ENCODE measurements at regions not wholly inside any gene's neighbourhood (a gene's known extent, or its start where the extent isn't known, plus 50 kb on each side); places are given as distances from the start of the nearest gene placed in this dataset.

DNA sequence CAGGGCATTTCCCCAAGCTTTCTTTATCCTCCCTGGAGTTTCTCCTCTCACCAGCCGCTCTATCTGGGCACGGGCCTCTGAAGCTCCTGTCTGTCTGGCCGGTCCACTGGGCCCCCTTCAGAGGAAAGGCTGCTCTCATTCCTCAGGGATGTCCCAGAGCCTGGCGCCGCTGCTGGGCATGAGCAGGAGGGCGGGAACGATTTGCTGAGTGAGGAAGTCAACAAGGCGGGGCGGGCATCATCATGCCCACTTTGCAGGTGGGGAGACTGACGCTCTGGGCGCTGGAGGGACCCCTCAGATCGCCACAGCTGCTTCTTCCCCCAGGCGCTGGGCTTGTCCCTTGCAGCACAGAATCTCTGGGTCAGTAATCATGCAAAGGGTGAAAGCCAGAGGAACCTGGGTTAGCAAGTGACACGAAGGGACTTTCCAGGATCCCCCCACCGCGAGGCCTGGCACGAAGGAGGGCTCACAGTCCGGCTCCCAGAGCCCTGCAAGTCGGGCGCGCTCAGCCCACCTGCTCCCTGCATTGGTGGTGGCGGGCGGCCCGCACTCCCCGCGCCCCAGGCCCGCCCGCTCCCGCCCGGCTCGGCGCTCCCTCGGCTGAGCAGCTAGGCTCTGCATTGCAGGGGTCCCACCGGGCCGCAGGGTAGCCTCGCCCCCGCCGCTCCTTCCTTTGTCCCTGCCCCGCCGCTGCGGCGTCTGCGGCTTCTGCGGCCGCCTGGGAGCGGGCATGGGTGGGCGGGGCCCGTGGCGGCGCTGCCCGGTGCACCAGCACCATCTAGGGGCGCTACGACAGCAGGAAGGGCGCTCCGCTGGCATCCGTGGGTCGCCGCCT is 157.8 kb downstream of the CYRIA start:
- no peak for DNase-seq (ENCODE audit: extremely low read depth in 1 of 2, low read depth in 1 of 2)

DNA sequence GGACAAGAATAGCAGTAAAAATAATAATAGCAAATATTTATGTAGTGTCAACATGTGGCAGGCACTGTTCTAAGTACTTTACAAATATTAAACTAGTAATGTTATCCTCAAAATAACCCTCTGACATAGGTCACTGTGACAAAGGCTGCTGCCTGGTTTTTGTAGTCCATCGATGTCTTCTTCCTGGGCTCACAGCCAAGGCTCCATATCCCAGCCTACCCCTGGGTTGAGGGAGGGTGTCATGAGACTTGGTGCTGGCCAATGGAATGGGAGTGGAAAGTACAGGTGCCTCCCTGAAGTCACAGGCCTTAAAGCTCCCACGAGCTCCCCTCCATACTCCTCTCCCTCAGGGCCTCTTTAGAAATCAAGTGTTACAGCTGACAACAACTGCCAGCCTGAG is 159.3 kb downstream of the CYRIA start:
- DNase-seq (ENCODE audit: extremely low read depth in 1 of 2, low read depth in 1 of 2): no peak

DNA sequence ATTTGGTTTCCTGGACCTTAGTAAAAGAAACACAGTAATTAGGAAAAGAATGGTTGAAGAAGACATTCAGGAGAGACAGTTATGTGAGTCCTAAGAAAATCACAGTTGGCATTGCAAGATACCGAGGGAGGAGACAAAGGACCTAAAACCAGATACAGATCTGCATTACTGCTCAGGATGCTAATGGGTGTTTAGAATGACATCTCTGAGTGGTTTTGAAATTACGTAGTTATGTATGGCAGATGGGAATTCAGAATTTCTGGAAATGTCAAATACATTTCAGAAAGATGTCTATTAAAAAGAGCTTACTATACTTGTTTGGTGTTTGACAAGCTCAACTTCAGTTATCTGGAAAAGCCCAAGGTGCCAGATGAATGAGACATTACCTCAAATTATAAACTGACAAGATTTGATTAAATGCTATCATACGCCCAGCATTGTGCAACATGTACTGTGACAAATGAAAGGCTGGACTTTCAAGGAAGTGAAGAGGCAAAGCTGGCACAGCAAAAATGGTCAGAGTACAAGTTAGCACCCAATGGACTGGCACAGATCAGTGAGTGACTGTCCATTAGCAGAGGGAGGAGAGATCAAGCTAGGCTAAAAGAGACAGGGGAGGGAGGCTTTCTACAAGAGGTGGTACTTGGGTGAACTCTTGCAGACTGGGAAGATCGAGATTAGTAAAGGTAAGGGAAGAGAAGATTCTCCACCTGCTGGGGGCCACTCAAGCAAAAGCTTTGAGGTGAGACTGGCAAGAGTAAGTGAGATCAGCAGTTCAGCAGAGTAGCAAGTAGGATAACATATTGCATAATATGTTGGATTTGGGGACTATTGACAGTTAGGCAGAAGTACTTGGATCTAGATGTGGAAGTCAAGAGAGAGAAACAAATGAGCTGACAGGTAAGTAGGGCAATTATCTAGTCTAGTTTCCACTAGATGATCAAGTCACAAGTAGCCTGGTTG is 168.9 kb downstream of the CYRIA start:
- no peak for DNase-seq (ENCODE audit: extremely low read depth in 1 of 2, low read depth in 1 of 2)

DNA sequence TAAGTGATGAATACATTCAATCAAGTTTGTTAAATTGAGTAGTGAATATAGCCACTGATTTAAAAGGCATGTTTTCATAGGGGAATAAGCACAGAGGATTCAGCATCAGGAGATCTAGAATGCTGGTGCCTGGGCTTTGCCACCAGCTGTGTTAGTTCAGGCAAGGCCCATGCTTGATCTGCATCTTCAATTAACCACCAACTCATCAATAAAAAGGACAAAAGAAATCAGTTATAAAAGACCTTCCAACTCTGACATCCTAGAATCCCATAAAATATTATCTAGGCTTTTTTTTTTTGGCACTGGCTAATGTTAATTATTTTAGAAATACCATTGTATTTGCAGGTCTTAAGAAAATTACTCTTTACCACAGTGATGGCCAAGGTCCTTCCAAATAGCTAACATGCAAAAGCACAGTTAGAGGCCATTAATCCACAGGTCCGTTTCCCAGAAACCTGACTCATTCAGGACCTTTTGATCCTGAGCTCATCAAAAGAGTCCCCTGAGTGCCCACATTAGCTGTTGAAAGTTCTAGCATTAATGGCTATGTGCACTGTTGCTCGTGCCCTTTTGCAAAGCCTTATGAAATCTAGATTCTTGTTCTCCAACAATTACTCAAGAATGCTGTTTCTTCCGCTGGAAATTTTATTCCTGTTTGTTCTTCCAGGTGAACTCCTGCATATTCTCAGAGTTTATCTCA is 170.0 kb downstream of the CYRIA start:
- no peak for DNase-seq (ENCODE audit: extremely low read depth in 1 of 2, low read depth in 1 of 2)

DNA sequence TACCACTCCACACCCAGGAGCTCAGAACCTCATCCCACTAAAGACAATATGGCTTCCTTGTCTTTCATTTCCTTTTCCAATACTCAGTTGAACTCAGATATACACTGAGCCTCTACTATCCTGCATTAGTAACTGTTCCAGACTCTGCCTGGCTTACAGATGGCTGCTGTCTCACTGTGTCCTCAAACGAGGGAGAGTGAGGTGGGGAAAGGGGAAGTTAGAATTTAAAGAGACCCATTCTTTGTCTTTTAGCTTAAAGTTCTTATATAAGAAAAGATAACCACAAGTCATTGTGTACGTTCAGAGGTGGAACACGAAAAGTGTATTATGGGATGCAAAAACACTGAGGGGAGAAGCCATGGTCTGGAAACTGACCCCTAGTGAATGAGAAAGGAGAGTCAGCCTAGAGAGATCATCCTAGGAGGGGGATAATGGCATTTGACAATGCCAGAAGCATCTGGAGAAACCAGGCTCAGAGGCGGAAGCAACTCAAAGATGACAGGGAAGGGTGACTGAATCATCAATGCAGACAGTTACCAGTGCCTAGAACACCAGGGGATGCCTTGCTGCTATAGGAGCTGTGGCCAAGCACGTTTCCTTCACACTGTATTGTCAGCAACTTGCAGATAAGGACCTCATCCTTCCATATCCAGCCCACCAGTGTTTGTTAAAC is 170.7 kb downstream of the CYRIA start:
- no peak for DNase-seq (ENCODE audit: extremely low read depth in 1 of 2, low read depth in 1 of 2)

DNA sequence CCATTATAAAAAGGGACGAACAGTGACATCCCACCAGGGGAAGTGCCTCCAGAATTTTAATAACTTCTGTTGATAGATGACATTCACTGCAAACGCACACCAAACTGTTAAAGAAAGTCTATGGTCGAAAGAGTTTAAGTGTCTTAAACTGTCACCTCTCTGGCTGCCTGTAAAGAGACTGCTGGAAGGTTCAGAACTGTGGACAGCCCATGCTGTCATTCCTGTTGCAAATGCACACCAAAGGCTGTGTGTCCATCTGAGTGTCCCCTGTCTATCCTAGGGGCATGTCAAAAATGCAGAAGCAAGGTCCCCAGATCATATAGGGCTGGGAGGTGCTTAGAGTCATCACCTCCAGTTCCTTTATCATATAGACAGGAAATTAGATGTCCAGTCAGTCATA is 171.8 kb downstream of the CYRIA start:
- DNase-seq (ENCODE audit: extremely low read depth in 1 of 2, low read depth in 1 of 2): no peak

DNA sequence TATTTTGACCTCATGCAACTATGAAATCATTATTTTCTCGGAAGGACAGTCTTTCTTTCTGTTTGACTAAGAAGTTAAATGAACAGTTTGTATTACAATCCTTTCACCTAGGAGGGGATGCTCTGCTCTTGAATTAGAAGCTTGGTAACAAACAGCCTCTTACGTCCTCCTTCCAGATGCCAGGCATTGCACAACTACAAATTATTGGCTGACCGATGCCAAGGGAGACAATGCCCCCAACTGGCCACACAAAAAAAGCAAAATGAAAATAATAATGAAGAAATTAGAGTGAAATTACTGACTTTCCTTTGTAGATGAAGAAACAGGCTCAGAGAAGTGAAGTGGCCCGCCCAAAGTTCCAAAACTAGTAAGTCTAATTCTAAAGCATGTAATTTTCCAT is 177.9 kb downstream of the CYRIA start:
- no peak for DNase-seq (ENCODE audit: extremely low read depth in 1 of 2, low read depth in 1 of 2)

DNA sequence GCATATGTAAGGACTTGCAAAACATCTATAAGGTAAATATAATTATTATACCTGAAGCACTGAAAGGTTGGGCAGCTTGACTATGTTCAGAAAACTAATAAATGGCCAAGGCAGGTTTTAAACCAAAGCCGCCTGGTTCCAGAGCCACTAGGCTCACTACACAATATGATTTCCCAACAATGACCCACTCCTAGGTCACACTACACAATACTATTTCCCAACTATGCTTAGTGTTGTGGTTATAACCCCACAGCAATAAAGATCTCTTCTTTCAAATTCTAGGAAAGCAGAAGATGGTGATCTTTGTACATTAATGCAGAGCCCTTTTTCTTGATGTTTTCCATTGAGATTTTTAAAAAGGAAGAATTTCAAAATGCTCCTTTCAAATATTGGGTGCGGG is 180.4 kb downstream of the CYRIA start:
- no peak for DNase-seq (ENCODE audit: extremely low read depth in 1 of 2, low read depth in 1 of 2)

DNA sequence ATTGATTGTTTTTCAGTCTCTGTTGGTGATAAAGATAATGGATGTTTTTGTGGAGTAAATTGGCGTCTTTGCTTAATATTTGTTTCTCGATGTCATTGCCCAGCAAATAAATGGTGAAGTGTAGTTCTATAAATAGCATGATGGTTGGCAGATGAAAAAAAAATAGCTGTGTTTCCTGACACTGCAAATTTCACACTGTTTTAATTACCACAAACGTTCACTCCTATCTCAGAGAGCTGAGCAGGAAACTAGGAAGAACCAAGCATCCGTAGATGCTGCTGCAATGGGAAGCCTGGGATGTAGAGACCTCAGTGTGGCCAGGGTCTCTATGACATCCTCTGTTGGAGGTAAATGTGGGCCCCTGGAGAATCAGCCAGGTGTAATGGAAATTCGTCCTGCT is 183.2 kb downstream of the CYRIA start:
- DNase-seq (ENCODE audit: extremely low read depth in 1 of 2, low read depth in 1 of 2): no peak

DNA sequence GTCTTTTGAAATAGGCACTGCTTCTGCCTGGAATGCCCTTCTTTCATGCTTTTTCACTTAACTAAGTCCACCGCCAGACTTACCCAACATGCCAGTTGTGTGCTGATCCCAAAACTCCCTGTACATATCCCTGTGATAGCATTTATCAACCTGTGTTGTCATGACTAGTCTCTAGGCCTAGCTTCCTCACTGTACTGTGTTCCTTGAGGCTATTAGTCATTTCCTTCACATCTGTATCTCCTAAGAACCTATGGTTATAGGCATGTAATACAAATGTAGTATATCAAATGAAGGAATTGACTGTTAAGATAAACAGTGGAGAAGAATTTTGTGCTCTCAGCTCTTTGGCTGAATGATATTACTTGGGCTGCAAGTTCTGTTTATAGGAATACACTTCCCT is 184.3 kb downstream of the CYRIA start:
- DNase-seq (ENCODE audit: extremely low read depth in 1 of 2, low read depth in 1 of 2): no peak

DNA sequence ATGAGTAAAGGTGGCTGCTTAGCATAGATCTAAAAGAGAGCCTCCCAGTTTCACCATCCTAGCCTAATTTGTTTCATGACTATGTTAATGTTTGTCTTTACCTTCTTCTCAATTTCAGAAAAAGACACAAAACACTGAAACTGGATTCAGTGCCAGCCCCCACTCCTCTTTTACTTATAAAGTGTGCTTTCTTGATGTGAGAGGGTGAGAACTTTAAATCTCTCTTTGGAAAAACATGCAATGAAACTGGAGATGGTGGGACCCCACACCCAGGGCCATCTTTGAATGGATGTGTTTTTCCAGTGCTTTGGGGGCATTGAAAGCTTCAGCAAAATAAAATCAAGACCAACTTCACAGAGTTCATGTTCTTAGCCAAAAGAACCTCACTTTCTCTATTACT is 185.9 kb downstream of the CYRIA start:
- no peak for DNase-seq (ENCODE audit: extremely low read depth in 1 of 2, low read depth in 1 of 2)

DNA sequence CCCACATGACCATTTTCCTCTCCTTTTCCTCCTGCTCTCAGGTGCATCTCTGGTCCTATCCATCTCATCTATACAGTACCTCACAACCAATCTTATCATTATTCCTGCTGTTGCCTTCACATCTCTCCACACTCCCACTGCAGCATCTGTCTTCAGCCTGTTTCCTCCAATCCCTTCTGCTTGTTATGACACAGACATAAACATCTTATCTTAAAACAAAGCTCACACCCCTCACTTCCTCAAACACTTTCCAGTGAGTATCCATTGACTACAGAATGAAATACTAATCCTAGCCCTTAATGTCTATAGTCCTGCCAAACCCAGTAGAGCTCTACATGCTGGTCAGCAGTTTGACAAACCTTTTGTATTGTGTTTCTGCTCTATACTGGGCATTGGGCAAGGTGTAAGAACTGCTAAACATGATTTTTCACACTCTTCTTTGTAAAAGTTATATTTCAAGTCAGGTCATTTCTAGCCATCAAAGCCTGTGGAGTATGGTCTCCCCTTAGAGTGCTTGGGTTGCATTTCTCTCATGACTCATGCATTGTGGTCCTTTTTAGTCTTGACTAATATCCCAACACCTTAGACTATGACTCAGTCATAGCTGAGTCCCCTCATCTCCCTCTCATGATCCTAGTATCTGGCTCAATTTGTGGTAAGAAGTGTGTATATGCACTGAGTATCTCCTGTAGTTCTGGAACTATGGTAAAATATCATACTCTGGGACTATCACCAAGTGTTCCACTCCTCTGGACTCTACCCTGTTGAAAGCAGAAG is 187.0 kb downstream of the CYRIA start:
- DNase-seq (ENCODE audit: extremely low read depth in 1 of 2, low read depth in 1 of 2): no peak

DNA sequence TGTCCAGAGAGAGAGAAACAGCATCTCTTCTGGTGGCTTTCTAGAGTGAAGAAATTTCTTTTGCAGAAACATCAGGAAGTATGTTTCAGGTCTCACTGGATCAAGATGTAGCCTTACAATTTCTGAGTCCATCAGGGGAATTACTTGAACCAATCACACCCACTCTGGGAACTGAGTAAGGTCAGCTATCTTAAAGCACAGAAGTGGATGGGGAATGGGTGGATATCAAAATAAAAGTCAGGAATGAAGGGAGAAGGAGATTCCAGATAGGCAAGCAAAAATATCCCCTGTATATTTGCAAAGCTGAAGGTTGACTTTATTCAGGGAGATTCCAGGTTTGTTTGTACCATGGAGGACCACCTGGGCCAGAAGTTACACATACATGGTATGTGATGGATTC is 188.0 kb downstream of the CYRIA start:
- DNase-seq (ENCODE audit: extremely low read depth in 1 of 2, low read depth in 1 of 2): no peak

DNA sequence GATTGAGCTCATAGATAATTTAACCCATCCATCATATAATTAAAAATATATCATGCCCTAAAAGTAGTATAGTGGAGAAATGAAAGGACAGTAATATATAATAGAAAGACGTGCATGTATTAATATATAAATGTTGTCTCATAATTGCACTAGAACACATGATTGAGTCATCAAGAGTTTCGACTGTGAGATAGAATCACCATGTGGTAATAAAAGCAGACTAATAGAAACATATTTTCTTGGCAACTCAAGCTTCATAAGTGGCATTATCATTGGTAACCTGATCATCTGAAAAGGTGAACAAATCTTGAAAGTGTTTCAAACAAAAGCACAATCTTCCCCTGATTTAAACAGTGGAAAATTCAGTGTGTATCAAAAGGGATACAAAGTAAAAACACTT is 188.8 kb downstream of the CYRIA start:
- no peak for DNase-seq (ENCODE audit: extremely low read depth in 1 of 2, low read depth in 1 of 2)

DNA sequence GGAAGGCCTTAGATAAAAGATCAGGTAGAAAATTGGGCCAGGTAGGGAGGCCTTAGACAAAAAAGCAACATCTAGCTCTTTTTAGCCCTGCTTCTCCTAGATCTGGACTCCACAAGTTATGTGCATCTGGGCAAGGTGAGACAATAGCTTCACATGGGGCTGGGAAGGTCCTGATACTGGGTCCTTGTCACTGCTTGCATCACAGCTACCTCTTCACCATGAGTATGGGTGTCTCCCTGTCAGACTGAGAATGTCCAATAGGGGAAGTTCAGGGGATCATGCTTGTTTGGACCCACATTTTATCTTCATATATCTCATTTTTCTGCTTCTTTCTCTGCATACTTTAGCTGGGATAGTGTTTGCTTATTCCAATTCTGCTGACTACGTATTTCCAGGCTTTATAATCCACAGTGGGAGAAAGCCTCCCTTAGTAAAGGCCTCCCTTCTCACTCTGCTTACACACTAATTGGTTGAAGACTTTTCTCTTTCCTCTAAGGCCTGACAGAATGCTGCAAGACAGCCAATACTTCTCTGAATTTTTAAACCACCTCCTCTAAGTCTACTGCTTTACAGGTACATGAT is 189.6 kb downstream of the CYRIA start:
- DNase-seq (ENCODE audit: extremely low read depth in 1 of 2, low read depth in 1 of 2): no peak

DNA sequence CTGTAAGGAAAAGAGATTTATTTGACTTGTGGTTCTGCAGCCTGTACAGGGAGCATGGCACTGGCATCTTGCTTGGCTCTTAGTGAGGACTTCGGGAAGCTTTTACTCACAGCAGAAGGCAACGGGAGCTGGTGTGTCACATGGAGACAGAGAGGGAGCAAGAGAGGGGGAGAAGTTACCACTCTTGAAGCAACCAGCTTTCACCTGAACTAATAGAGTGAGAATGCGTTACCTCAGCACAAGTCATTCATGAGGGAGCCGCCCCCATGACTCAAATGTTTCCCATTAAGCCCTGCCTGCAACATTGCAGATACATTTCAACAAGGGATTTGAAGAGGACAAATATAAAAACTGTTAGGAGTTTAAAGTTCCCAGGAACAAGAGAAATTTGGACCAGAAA is 190.0 kb downstream of the CYRIA start:
- DNase-seq (ENCODE audit: extremely low read depth in 1 of 2, low read depth in 1 of 2): no peak

DNA sequence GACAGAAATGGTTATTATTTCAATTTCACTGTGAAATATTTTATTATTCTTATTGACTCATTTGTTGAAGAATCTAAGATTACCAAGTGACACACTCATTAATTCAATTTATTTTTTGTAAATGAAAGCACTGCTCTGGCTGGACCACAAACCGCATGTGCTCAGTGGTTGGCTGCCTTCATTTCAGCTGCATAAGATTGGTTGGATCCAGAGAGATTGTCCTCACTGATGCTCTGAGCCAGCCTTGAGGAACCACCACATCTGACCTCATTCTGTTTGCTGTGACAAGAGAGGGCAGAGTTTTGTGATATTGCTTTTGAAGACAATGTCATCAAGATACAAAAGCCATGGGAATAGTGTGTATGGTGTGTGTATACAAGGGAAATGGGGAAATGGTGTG is 192.1 kb downstream of the CYRIA start:
- DNase-seq (ENCODE audit: extremely low read depth in 1 of 2, low read depth in 1 of 2): no peak

DNA sequence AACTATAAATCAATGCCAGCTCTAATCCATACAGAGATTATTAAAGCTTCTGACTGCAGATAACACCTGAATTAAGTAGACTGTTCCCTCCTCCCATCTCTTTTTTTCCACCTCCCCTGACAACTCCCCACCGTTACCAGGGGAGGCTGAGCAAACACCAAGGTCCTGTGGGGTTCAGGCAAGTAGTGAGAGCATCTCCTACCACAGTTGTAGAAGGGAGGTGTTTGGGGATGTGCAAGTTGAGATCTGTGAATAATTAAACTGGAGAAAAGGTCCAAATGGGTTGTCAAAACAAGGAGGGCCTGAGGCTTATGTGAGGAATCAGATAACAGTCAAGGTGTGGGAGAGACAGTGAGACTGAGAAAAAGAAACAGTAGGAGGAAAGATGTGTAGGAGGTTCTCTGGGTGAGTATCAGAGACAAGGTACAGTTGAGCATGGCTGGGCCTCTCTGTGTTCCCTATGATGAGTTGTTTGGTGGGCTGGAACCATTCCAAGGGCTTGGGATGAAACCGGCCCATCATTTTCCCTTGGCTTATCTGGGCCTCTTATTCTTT is 194.6 kb downstream of the CYRIA start:
- DNase-seq (ENCODE audit: extremely low read depth in 1 of 2, low read depth in 1 of 2): no peak

DNA sequence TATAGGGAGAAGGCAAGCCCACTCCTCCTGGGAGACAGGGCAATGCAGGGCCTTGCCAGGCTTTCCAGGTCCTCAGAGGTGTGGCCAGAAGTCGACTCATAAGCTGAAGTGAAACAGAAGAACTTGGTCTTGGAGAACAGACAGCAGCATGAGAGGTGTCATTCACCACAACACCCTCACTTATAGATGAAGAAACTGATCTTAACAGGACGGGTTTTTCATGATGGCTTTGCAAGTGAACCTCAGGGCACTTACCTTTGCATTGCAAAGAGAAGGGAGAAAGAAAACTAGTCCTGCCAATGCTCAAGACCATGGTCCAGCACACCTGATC is 198.8 kb downstream of the CYRIA start:
- no peak for DNase-seq (ENCODE audit: extremely low read depth in 1 of 2, low read depth in 1 of 2)

Measured in stimulated activated CD8-positive, alpha-beta memory T cell treated with anti-CD3 and anti-CD28 coated beads, Interleukin-7, amount 100 ng/mL, for 48 hours (primary cell).